ENCODE measurements at regions not wholly inside any gene's neighbourhood (a gene's known extent, or its start where the extent isn't known, plus 50 kb on each side); places are given as distances from the start of the nearest gene placed in this dataset.

- TF ChIP-seq CTCF (IDR thresholded peaks at IDR 0.05; ENCODE audit: borderline replicate concordance, extremely low read depth, low read length, poor library complexity, severe bottlenecking) (no peak), EZH2 (IDR thresholded peaks at IDR 0.05; ENCODE audit: borderline replicate concordance, low read depth, low read length, severe bottlenecking) (no peak)
Measured at GRCh38 chr3:155015776-155016436, 64.2 kb upstream of the MME start.
